ENCODE measurements at regions not wholly inside any gene's neighbourhood (a gene's known extent, or its start where the extent isn't known, plus 50 kb on each side); places are given as distances from the start of the nearest gene placed in this dataset.

DNA sequence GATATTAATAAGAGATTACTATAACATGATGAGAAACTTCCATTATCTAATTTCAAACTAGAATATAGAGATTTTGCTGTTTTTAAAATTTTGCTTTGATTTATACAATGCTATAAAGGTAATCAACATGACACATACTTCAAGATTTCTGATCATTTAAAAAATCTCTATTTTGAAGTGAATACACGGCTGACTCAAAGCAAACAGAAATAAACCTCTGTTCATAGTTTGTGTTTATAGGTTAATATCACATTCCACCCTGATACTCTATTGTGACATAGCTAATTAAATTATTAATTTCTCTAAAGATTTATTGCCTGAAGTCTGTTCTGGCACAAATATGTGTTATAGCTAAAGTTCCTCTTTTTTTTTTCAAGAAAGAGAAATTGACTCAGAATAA is 349.2 kb downstream of the TLL1 start:
- TF ChIP-seq, protein P1, sequence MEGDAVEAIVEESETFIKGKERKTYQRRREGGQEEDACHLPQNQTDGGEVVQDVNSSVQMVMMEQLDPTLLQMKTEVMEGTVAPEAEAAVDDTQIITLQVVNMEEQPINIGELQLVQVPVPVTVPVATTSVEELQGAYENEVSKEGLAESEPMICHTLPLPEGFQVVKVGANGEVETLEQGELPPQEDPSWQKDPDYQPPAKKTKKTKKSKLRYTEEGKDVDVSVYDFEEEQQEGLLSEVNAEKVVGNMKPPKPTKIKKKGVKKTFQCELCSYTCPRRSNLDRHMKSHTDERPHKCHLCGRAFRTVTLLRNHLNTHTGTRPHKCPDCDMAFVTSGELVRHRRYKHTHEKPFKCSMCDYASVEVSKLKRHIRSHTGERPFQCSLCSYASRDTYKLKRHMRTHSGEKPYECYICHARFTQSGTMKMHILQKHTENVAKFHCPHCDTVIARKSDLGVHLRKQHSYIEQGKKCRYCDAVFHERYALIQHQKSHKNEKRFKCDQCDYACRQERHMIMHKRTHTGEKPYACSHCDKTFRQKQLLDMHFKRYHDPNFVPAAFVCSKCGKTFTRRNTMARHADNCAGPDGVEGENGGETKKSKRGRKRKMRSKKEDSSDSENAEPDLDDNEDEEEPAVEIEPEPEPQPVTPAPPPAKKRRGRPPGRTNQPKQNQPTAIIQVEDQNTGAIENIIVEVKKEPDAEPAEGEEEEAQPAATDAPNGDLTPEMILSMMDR (IDR thresholded peaks at IDR 0.05), result no peak
- no peak for TF ChIP-seq POLR2AphosphoS5 (IDR thresholded peaks at IDR 0.05)
- no peak for TF ChIP-seq EP300 (IDR thresholded peaks at IDR 0.05; ENCODE audit: low read depth)
- TF ChIP-seq POLR2A (IDR thresholded peaks at IDR 0.05), result no peak
- Histone ChIP-seq H3K9me3 (no peaks in the 10 kb centered on the region), H3K4me3 (no peak overlapping the region), H3K27ac (no peak overlapping the region), H3K27me3 (no peaks in the 10 kb centered on the region), H3K4me1 (no peaks in the 10 kb centered on the region), H3K36me3 (no peaks in the 10 kb centered on the region)
- intact Hi-C loops (cut with DNase I; ENCODE audit: low total_unique reads) (no loop called here), in situ Hi-C loops (cut with MboI; ENCODE audit: low pct_ligation_motif_present in 1 of 4, low pct_unique_long_range_greater_than_20kb in 1 of 4, low sequenced_read_pairs in 3 of 4) (no loop called here)
- 36 to 54% methylated on average over 1 of the region's 1 CpG for WGBS, 2 donors (ENCODE audit: low coverage in 1 of 2)
- no peak for DNase-seq

DNA sequence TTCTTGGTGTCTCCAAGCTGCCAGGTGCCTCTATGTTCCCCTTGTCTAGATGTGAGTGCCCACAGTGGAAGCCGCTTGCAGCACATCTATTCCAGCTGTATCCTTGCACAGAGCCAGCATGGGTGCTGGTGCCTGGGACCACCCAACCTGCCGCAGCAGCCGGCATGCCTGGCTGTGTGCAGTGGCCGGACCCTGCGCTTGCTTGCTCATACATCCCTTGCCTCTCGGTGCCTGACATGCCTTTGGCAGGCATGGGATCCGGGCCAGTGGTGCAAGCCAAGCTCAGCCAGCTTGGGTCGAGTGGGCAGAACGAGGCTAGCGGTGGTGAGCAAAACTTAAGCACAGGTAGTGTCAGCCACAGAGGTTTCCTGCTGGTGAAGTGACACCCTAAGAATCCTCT is 355.1 kb downstream of the TLL1 start:
- no peaks in the 10 kb centered on the region for H3K4me1 ChIP-seq
- WGBS, 2 donors (ENCODE audit: low coverage in 1 of 2), result 85 to 92% methylated on average over 2 to 6 of the region's 10 CpGs
- in situ Hi-C loops (cut with MboI; ENCODE audit: low pct_ligation_motif_present in 1 of 4, low pct_unique_long_range_greater_than_20kb in 1 of 4, low sequenced_read_pairs in 3 of 4) (no loop called here), intact Hi-C loops (cut with DNase I; ENCODE audit: low total_unique reads) (no loop called here)
- H3K27ac ChIP-seq, result no peak overlapping the region
- no peak overlapping the region for H3K4me3 ChIP-seq
- TF ChIP-seq POLR2AphosphoS5 (IDR thresholded peaks at IDR 0.05), result no peak
- no peak for TF ChIP-seq EP300 (IDR thresholded peaks at IDR 0.05; ENCODE audit: low read depth)
- no peak for TF ChIP-seq POLR2A (IDR thresholded peaks at IDR 0.05)
- TF ChIP-seq, protein P1 (IDR thresholded peaks at IDR 0.05), result no peak
- H3K9me3 ChIP-seq, result no peaks in the 10 kb centered on the region
- DNase-seq, result no peak
- no peaks in the 10 kb centered on the region for H3K36me3 ChIP-seq
- no peaks in the 10 kb centered on the region for H3K27me3 ChIP-seq

DNA sequence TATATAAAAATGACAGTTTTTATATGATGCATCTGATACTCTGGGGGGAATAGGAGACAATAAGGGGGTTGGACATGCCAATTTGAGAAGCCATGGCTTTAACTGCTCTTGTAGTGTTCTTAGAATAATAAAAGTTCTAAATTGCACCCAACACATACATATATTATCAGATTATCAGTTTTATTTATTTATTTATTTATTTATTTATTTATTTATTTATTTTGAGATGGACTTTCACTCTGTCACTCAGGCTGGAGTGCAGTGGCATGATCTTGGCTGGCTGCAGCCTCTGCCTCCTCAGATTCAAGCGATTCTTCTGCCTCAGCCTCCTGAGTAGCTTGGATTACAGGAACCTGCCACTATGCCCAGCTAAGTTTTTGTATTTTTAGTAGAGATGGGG is 356.8 kb downstream of the TLL1 start:
- intact Hi-C loops (cut with DNase I; ENCODE audit: low total_unique reads), result no loop called here
- H3K4me3 ChIP-seq, result no peak overlapping the region
- no peak for DNase-seq
- H3K9me3 ChIP-seq, result no peaks in the 10 kb centered on the region
- H3K27me3 ChIP-seq, result no peaks in the 10 kb centered on the region
- H3K27ac ChIP-seq, result no peak overlapping the region
- 100% methylated on average over 1 of the region's 1 CpG; no CpG with 5 or more reads in 1 of the 2 donors for WGBS, 2 donors (ENCODE audit: low coverage in 1 of 2)
- no peaks in the 10 kb centered on the region for H3K4me1 ChIP-seq
- no peaks in the 10 kb centered on the region for H3K36me3 ChIP-seq
- TF ChIP-seq EP300 (IDR thresholded peaks at IDR 0.05; ENCODE audit: low read depth), result no peak
- TF ChIP-seq POLR2AphosphoS5 (IDR thresholded peaks at IDR 0.05), result no peak
- TF ChIP-seq, protein P1 (IDR thresholded peaks at IDR 0.05), result no peak
- TF ChIP-seq POLR2A (IDR thresholded peaks at IDR 0.05), result no peak
- in situ Hi-C loops (cut with MboI; ENCODE audit: low pct_ligation_motif_present in 1 of 4, low pct_unique_long_range_greater_than_20kb in 1 of 4, low sequenced_read_pairs in 3 of 4), result no loop called here

DNA sequence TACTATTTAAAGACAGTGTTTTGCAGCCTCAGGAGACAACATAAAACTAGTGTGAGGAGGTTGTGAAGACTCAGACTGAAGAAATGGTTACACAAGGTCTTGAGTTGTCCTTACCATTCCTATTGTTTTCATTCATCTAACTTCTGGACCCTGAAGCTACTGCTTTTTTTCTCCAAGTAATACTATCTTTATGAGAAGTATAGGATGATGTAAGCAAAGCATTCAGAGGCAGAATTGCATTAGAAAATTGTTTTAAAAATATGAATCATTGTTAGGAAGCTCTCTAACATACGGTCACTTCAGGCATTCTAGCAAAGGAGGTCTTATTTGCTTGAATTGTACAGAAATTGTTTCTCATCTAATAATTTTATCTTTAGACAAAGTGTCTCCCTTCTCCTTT is 357.8 kb downstream of the TLL1 start:
- in situ Hi-C loops (cut with MboI; ENCODE audit: low pct_ligation_motif_present in 1 of 4, low pct_unique_long_range_greater_than_20kb in 1 of 4, low sequenced_read_pairs in 3 of 4) (no loop called here), intact Hi-C loops (cut with DNase I; ENCODE audit: low total_unique reads) (no loop called here)
- WGBS, 2 donors (ENCODE audit: low coverage in 1 of 2), result 78 to 82% methylated on average over 1 of the region's 1 CpG
- no peak for DNase-seq
- H3K9me3 ChIP-seq, result no peaks in the 10 kb centered on the region
- H3K4me3 ChIP-seq, result no peak overlapping the region
- TF ChIP-seq EP300 (IDR thresholded peaks at IDR 0.05; ENCODE audit: low read depth) (no peak), POLR2AphosphoS5 (IDR thresholded peaks at IDR 0.05) (no peak), POLR2A (IDR thresholded peaks at IDR 0.05) (no peak)
- TF ChIP-seq, protein P1 (IDR thresholded peaks at IDR 0.05), result no peak
- H3K36me3 ChIP-seq, result no peaks in the 10 kb centered on the region
- H3K27ac ChIP-seq, result no peak overlapping the region
- H3K4me1 ChIP-seq, result no peaks in the 10 kb centered on the region
- H3K27me3 ChIP-seq, result no peaks in the 10 kb centered on the region
